HL-60 (cell line): ENCODE measurements at regions not wholly inside any gene's neighbourhood (a gene's known extent, or its start where the extent isn't known, plus 50 kb on each side); places are given as distances from the start of the nearest gene placed in this dataset.

Experiments
- DNase-seq, 2 experiments: peaks; one replicate each; pipeline ENCODE4 v3.0.0-alpha.2; 2010 to 2020; ENCODE audit warnings: low read depth in 1 of 2, low spot score in 1 of 2
- H3K27ac ChIP-seq: fragments of 250-450 bp; sonication (Bioruptor Pico); replicated peaks from 2 replicates; pipeline ENCODE4 v1.5.1; 2020; ENCODE audit warnings: mild to moderate bottlenecking, moderate library complexity
- H3K27me3 ChIP-seq: fragments of 250-450 bp; sonication (Bioruptor Pico); 2 replicates; pipeline ENCODE4 v1.5.1; 2021; ENCODE audit warnings: mild to moderate bottlenecking, moderate library complexity; ENCODE audit not compliant: insufficient read depth, poor library complexity, severe bottlenecking
- H3K4me3 ChIP-seq: replicated peaks from 2 replicates; pipeline ENCODE4 v1.5.1; 2011; ENCODE audit warnings: mild to moderate bottlenecking, control low read depth, low read length; ENCODE audit not compliant: insufficient read depth
- GABPA ChIP-seq: IDR thresholded peaks from 2 replicates; pipeline ENCODE4 v1.6.1; 2012; ENCODE audit warnings: low read depth
- POLR2AphosphoS5 ChIP-seq: IDR thresholded peaks from 2 replicates; pipeline ENCODE4 v1.6.1; 2012; ENCODE audit warnings: low read depth
- SPI1 ChIP-seq: IDR thresholded peaks from 2 replicates; pipeline ENCODE4 v1.6.1; 2012; ENCODE audit warnings: low read depth, mild to moderate bottlenecking, borderline replicate concordance
- TF ChIP-seq, protein P1 (sequence below): IDR thresholded peaks from one replicate; pipeline ENCODE4 v1.5.1; 2011; ENCODE audit warnings: low read length, control low read depth, inconsistent platforms; ENCODE audit not compliant: insufficient read depth
- TF ChIP-seq, protein P2 (sequence below): IDR thresholded peaks from 2 replicates; pipeline ENCODE4 v1.6.1; 2012; ENCODE audit warnings: low read depth; ENCODE audit not compliant: insufficient replicate concordance

DNA sequence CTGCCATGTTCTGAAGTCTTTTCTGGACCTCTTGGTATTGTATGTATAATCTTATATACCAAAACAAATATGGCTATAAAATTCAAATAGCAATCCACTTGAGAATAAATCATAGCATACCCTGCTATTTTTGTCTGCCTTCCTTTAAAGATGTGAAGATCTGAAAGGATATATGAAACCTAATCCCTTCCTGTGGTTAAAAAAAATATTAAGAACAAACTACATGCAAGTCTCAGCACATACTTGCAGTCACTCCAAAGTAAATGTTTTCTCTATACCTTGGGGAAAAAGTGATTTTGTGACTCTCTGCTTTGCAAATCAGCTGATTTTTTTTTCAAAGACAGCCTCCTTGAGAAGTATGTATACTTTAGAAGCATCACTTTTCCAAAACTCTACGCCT, 322.9 kb downstream of the ANKRD50 start:
- H3K27ac ChIP-seq = no peak overlapping the region

DNA sequence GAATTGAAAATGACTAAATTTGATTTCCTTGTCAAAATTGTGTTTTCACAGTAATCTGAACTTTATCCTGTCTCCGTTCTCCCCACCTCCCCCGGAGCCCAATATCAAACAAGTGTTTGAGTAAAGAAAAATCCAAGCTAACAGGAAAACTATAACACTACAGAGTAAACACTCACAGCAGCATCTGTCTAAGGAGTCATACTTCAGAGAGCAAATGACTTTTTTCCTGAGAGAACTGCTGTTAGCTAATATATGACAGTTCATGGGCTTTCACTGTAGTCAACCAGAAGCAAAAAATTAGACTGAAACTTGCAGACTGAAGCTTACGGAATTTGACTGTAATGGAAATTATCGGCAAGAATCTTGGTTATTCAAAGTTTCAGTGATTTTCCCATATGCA, 321.7 kb downstream of the ANKRD50 start:
- TF ChIP-seq, protein P1, sequence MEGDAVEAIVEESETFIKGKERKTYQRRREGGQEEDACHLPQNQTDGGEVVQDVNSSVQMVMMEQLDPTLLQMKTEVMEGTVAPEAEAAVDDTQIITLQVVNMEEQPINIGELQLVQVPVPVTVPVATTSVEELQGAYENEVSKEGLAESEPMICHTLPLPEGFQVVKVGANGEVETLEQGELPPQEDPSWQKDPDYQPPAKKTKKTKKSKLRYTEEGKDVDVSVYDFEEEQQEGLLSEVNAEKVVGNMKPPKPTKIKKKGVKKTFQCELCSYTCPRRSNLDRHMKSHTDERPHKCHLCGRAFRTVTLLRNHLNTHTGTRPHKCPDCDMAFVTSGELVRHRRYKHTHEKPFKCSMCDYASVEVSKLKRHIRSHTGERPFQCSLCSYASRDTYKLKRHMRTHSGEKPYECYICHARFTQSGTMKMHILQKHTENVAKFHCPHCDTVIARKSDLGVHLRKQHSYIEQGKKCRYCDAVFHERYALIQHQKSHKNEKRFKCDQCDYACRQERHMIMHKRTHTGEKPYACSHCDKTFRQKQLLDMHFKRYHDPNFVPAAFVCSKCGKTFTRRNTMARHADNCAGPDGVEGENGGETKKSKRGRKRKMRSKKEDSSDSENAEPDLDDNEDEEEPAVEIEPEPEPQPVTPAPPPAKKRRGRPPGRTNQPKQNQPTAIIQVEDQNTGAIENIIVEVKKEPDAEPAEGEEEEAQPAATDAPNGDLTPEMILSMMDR = no peak
- TF ChIP-seq POLR2AphosphoS5 = no peak
- TF ChIP-seq, protein P2, sequence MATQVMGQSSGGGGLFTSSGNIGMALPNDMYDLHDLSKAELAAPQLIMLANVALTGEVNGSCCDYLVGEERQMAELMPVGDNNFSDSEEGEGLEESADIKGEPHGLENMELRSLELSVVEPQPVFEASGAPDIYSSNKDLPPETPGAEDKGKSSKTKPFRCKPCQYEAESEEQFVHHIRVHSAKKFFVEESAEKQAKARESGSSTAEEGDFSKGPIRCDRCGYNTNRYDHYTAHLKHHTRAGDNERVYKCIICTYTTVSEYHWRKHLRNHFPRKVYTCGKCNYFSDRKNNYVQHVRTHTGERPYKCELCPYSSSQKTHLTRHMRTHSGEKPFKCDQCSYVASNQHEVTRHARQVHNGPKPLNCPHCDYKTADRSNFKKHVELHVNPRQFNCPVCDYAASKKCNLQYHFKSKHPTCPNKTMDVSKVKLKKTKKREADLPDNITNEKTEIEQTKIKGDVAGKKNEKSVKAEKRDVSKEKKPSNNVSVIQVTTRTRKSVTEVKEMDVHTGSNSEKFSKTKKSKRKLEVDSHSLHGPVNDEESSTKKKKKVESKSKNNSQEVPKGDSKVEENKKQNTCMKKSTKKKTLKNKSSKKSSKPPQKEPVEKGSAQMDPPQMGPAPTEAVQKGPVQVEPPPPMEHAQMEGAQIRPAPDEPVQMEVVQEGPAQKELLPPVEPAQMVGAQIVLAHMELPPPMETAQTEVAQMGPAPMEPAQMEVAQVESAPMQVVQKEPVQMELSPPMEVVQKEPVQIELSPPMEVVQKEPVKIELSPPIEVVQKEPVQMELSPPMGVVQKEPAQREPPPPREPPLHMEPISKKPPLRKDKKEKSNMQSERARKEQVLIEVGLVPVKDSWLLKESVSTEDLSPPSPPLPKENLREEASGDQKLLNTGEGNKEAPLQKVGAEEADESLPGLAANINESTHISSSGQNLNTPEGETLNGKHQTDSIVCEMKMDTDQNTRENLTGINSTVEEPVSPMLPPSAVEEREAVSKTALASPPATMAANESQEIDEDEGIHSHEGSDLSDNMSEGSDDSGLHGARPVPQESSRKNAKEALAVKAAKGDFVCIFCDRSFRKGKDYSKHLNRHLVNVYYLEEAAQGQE = no peak
- TF ChIP-seq SPI1 = no peak
- TF ChIP-seq GABPA = no peak
- H3K27ac ChIP-seq = no peak overlapping the region

More for the DNA sequence above, 322.9 kb downstream of the ANKRD50 start:
- Histone ChIP-seq H3K27me3 (no peaks in the 10 kb centered on the region), H3K4me3 (no peak overlapping the region)
- TF ChIP-seq POLR2AphosphoS5 = no peak
- TF ChIP-seq, protein P2 = no peak
- no peak for TF ChIP-seq GABPA
- TF ChIP-seq, protein P1 = no peak
- no peak for TF ChIP-seq SPI1
- DNase-seq = no peak

DNA sequence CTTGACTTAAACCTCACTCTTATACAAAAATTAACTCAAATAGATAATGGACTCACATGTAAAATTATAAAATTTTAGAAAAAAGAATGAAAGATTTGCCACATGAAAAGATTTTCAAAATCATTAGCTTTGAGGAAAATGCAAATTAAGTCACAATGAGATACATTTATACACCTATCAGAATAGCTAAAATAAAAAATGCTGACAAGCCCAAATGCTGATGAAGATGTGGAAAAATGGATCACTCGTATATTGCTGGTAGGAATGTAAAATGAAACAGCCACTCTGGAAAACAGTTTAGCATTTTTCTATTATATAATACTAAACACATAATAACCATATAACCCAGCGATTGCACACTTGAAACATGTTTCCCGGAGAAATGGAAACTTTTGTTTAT, 316.2 kb downstream of the ANKRD50 start:
- DNase-seq = no peak
- Histone ChIP-seq H3K27me3 (no peaks in the 10 kb centered on the region), H3K27ac (no peak overlapping the region), H3K4me3 (no peak overlapping the region)
- TF ChIP-seq GABPA = no peak
- TF ChIP-seq, protein P2 = no peak
- TF ChIP-seq SPI1 = no peak
- TF ChIP-seq, protein P1 = no peak
- TF ChIP-seq POLR2AphosphoS5 = no peak

More for the DNA sequence above, 321.7 kb downstream of the ANKRD50 start:
- Histone ChIP-seq H3K4me3 (no peak overlapping the region), H3K27me3 (no peaks in the 10 kb centered on the region)
- DNase-seq = no peak
